ENCODE measurements at regions not wholly inside any gene's neighbourhood (a gene's known extent, or its start where the extent isn't known, plus 50 kb on each side); places are given as distances from the start of the nearest gene placed in this dataset.

DNA sequence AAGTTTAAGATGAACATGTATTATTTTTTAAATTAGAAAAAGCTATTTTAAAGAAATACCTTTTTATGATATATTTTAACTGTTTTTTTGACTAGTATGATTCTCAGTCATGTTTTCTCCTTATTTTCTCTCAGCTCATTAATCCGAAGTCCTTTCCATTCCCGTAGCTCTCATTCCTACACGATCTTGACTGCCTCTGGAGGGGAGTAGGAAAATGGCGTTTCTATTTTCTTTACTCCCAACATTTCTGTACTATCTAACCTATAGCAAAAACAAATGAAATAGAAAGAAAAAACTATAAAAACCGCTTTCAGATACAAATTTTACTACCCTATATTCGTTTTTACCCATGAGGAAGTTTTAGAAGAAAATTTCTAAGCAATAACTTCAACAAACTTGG is 343.8 kb downstream of the RBM26 start:
- TF ChIP-seq, protein P1, sequence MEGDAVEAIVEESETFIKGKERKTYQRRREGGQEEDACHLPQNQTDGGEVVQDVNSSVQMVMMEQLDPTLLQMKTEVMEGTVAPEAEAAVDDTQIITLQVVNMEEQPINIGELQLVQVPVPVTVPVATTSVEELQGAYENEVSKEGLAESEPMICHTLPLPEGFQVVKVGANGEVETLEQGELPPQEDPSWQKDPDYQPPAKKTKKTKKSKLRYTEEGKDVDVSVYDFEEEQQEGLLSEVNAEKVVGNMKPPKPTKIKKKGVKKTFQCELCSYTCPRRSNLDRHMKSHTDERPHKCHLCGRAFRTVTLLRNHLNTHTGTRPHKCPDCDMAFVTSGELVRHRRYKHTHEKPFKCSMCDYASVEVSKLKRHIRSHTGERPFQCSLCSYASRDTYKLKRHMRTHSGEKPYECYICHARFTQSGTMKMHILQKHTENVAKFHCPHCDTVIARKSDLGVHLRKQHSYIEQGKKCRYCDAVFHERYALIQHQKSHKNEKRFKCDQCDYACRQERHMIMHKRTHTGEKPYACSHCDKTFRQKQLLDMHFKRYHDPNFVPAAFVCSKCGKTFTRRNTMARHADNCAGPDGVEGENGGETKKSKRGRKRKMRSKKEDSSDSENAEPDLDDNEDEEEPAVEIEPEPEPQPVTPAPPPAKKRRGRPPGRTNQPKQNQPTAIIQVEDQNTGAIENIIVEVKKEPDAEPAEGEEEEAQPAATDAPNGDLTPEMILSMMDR (IDR thresholded peaks at IDR 0.05; ENCODE audit: low read depth, low read length, poor library complexity, severe bottlenecking) = no peak
- no peak for TF ChIP-seq EZH2phosphoT487 (IDR thresholded peaks at IDR 0.05; ENCODE audit: borderline replicate concordance, low read length)
